Adipocyte (in vitro differentiated cells): ENCODE measurements at regions not wholly inside any gene's neighbourhood (a gene's known extent, or its start where the extent isn't known, plus 50 kb on each side); places are given as distances from the start of the nearest gene placed in this dataset.
A peak's percentile ranks its signal among the peaks of the same experiment; 100 is the strongest.

Experiments
- DNase-seq: peaks from one replicate; pipeline ENCODE4 v3.0.0-alpha.2; 2015; ENCODE audit warnings: low read depth
- H3K27me3 ChIP-seq: replicated peaks from 2 replicates; pipeline ENCODE4 v1.7.0; 2013; ENCODE audit warnings: mild to moderate bottlenecking, low read length, moderate library complexity; ENCODE audit not compliant: control insufficient read depth, insufficient read depth
- H3K36me3 ChIP-seq: 2 replicates; pipeline ENCODE4 v1.7.0; 2013; ENCODE audit warnings: low read length, mild to moderate bottlenecking, moderate library complexity; ENCODE audit not compliant: control insufficient read depth, insufficient read depth, severe bottlenecking
- H3K4me1 ChIP-seq: 2 replicates; pipeline ENCODE4 v1.7.0; 2013; ENCODE audit warnings: mild to moderate bottlenecking, low read length, moderate library complexity; ENCODE audit not compliant: control insufficient read depth, insufficient read depth
- H3K4me3 ChIP-seq: 2 replicates; pipeline ENCODE4 v1.7.0; 2013; ENCODE audit warnings: mild to moderate bottlenecking, low read length, moderate library complexity
- H3K9ac ChIP-seq: 2 replicates; pipeline ENCODE4 v1.7.0; 2013; ENCODE audit warnings: mild to moderate bottlenecking, low read length, moderate library complexity
- H3K9me3 ChIP-seq: 2 replicates; pipeline ENCODE4 v1.7.0; 2013; ENCODE audit warnings: mild to moderate bottlenecking, low read length, moderate library complexity; ENCODE audit not compliant: control insufficient read depth

DNA sequence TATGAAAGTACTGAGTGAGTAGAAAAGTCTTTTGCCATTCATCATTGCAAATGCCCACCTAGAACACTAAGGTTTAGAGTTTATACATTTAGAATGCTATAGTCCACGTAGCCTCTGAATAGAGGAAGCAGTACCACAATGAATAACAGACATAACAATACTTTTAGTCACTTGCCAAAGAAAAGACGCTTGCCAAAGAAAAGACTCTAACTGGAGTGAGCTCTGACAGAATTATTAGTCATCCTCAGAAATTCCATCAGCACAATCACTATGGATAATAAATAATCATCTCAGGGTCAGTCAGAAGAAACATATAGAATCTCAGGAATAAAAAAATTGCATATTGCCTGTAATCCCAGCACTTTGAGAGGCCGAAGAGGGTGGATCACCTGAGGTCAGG lies 168.5 kb upstream of the TARS1 start:
- Histone ChIP-seq H3K9me3 (no peaks in the 10 kb centered on the region), H3K4me3 (peak overlapping the region; percentile 61), H3K4me1 (peaks cover 15% of the 10 kb centered on the region), H3K36me3 (no peaks in the 10 kb centered on the region), H3K27me3 (no peaks in the 10 kb centered on the region), H3K9ac (peak overlapping the region; percentile 19)
- peak; percentile 89 for DNase-seq

DNA sequence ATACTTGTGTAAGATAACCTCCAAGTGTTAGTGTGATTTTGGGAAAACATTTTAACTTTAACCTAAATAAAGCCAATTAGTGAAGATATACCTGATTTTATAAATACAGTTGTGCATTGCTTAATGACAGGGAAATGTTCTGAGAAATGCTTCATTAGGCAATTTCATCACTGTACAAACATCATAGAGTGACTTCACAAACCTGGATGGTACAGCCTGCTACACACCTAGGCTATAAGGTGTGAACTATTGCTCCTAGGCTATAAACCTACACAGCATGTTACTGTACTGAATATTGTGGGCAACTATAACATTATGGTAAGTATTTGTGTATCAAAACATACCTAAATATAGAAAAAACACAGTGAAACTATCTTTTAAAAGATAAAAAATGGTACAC lies 166.8 kb upstream of the TARS1 start:
- Histone ChIP-seq H3K9ac (no peak overlapping the region), H3K4me3 (no peak overlapping the region), H3K9me3 (no peaks in the 10 kb centered on the region), H3K27me3 (no peaks in the 10 kb centered on the region), H3K36me3 (no peaks in the 10 kb centered on the region), H3K4me1 (peaks cover 15% of the 10 kb centered on the region)
- DNase-seq, result no peak

DNA sequence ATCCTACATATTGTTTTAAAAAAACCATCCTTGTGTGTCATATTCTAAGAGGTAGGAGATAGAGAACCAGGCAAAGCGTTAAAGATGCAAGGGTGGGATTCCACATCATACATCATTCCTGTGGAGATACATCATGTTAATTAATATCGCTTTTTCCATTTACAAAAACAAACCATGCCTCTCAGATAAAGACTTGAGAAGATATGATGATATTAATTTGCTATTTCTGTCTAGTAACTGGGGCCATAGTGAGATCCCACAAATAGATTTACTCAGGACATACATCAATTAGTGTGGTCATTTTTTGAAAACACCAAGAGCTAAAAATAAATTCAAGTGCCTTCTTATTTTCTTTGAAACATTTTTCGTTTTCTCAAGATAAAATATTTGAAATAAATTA lies 165.4 kb upstream of the TARS1 start:
- DNase-seq, result no peak
- H3K4me1 ChIP-seq, result peaks cover 15% of the 10 kb centered on the region

DNA sequence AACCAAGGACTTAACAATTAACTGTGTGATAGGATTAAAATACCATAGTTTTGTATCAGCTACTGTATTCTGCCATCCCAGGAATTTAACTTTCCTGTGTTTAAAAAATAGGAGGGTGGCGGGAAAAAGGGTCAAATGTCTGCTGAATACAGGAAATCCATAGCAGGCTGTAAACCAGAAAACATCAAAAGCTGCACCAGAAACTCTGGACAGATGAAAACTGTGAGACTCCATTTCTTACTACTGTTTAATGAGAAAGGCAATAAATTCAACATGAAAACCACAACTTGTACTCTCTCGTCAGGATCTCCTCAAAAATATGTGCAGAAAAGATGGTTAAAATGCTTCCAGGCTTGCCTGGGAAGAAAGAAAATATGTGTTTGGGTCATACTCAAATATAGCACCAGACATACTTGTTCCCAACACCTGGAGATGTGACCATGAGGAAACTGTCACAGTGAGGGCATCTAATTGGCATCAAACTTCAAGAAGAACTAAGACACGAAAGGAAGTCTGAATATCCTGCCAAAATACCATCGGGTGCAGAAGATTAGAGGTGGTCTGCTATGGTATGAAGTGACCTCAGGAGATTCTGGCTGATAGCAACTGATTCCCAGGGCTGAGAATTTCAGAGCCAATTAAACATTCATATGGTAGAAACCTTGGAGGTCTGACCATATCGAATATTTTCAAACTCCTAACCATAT lies 164.7 kb upstream of the TARS1 start:
- no peaks in the 10 kb centered on the region for H3K27me3 ChIP-seq
- H3K9me3 ChIP-seq, result no peaks in the 10 kb centered on the region
- no peak overlapping the region for H3K9ac ChIP-seq
- DNase-seq, result no peak
- H3K36me3 ChIP-seq, result no peaks in the 10 kb centered on the region
- no peak overlapping the region for H3K4me3 ChIP-seq
- peaks cover 15% of the 10 kb centered on the region for H3K4me1 ChIP-seq

More for the DNA sequence above, 165.4 kb upstream of the TARS1 start:
- H3K27me3 ChIP-seq, result no peaks in the 10 kb centered on the region
- no peak overlapping the region for H3K4me3 ChIP-seq
- no peak overlapping the region for H3K9ac ChIP-seq
- no peaks in the 10 kb centered on the region for H3K9me3 ChIP-seq
- no peaks in the 10 kb centered on the region for H3K36me3 ChIP-seq

DNA sequence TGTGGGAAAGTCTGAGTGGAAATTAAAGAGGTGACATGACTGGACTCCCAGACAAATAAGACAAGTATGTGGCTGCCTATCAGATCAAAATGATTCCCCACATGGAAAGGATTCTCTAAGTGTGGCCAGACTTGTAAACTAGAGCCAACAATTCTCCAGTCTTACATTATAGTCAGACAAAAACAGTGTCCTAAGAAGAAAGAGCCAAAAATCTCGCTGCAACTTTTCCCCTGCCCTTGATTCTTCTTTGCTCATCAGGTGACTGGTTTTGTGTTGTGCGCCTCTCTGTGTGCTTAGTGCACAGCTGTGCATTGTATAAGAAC lies 164.2 kb upstream of the TARS1 start:
- no peaks in the 10 kb centered on the region for H3K9me3 ChIP-seq
- H3K36me3 ChIP-seq, result no peaks in the 10 kb centered on the region
- H3K4me1 ChIP-seq, result peaks cover 19% of the 10 kb centered on the region
- no peak overlapping the region for H3K9ac ChIP-seq
- no peaks in the 10 kb centered on the region for H3K27me3 ChIP-seq
- H3K4me3 ChIP-seq, result no peak overlapping the region
- no peak for DNase-seq

DNA sequence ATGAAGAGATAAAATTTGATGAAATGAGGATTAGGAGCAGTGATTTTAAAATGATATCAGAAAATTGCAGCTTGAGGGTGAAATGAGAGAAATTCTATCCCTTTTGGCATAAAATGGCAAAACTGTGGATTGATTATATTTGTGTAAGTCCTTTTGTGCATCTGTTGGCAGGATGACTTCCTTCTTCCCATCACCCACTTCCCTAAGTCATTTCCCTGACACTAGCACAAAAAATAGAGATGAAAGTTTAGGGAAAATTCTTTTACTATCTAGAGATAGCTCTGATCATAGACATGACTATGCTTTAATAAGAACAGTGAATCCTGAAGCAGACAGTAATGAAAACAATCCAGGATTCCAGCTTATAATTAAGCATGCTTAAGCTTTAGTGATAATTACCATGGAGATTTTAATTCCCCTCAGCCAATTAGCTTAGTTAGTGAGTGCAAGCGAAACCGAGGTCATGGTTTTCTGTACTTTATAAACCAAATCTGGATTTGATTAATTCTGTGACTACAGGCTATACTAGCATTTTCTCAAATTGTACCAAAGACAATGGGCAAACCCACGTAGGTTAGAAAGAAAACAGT lies 163.6 kb upstream of the TARS1 start:
- no peak for DNase-seq
- Histone ChIP-seq H3K9me3 (no peaks in the 10 kb centered on the region), H3K27me3 (no peaks in the 10 kb centered on the region), H3K9ac (no peak overlapping the region), H3K4me1 (peaks cover 20% of the 10 kb centered on the region), H3K4me3 (no peak overlapping the region), H3K36me3 (no peaks in the 10 kb centered on the region)

DNA sequence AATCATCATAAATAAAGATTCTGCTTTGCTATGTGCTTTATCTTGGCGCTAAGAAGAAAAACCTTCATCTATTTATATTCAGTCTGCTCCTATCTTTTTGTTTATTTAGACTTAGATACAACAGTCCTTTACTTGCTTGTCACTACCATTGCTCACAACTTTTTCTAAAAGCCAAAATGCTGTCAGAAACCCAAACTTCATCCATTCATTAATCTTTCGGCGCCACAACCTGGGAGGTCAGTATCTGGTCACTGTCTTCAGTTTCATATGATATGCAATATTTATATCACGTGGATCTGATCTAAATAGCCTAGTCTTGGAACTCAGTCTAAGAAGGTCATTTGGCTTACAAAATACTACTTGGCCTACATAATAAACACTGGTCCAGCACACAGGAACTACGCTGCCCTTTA lies 159.3 kb upstream of the TARS1 start:
- no peak for DNase-seq
- Histone ChIP-seq H3K4me3 (no peak overlapping the region), H3K9me3 (no peaks in the 10 kb centered on the region), H3K36me3 (no peaks in the 10 kb centered on the region), H3K27me3 (no peaks in the 10 kb centered on the region), H3K4me1 (peaks cover 18% of the 10 kb centered on the region), H3K9ac (no peak overlapping the region)

DNA sequence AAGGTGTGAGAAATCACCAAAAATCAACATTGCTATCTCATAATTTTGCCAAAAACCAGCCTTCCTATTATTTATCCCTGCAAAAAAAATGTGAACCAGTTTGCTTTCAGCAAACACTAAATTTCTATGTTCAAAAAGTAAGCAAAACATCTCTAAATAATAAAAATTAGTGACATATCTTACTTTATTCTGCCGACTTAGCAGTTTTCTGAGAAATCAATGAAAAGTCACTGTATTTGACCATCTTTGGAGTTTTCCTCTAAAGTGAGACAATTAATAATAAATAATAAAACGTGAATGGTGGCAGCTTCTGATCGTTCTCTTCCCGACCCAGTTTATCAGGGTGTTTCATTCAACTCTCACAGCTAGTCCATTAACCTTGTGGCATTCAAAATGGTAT lies 158.6 kb upstream of the TARS1 start:
- H3K9me3 ChIP-seq, result no peaks in the 10 kb centered on the region
- no peaks in the 10 kb centered on the region for H3K27me3 ChIP-seq
- no peak for DNase-seq
- no peak overlapping the region for H3K4me3 ChIP-seq
- H3K9ac ChIP-seq, result no peak overlapping the region
- H3K4me1 ChIP-seq, result peaks cover 10% of the 10 kb centered on the region
- H3K36me3 ChIP-seq, result no peaks in the 10 kb centered on the region

DNA sequence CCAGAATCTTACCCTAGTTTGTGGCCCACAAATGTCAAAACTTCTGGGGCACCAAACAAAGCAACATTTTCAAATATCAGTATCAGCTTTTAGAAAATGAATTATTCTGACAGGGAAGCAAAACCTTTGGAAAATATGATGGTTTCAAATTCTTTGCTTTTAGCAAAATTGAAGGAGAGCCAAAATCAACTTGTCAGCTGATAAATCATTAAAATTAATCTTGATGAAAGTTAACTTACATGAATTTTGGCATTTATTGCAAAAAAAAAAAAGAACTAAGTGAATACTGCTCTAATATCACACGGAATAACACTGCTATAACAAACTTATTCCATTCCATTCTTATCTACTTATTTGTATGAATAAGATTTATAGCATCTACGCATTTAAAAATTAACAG lies 158.1 kb upstream of the TARS1 start:
- Histone ChIP-seq H3K27me3 (no peaks in the 10 kb centered on the region), H3K9ac (no peak overlapping the region), H3K36me3 (no peaks in the 10 kb centered on the region), H3K9me3 (no peaks in the 10 kb centered on the region), H3K4me3 (no peak overlapping the region), H3K4me1 (peaks cover 9% of the 10 kb centered on the region)
- DNase-seq, result no peak

DNA sequence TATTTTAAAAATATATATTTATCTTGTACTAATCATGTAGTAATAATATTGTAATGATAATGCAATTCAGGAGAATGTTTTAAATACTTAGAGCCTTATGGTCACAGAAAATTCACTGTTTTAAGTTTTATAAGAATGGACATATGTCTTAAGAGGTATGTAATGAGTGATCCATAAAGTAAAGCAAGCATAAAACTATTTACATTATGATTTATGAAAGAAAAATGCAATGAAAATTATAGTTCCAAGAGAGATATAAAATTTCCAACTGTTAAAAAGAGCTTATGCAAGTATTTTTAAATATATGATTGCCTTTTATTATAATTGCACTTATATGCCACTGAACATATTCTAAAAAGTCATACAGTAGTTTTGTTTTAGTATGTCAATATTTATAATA lies 157.5 kb upstream of the TARS1 start:
- Histone ChIP-seq H3K4me1 (peaks cover 9% of the 10 kb centered on the region), H3K27me3 (no peaks in the 10 kb centered on the region)

DNA sequence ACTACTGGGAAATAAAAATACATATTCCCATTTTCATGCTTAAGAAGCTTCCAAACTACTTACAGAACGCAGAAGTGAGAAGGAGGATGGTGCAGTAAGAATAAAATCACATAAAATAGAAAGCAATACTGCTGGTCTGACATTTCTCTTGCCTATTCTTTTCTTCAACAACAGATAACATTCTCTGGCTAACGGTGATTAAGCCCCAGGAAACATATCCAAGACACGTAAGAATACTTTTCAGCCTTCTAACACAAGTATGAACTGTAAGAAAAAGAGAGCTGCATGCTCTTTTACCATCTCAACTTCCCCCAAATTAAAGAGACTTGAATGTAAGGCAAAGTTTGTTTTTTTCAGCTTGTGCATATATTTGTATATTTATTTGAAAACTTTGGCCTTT lies 156.1 kb upstream of the TARS1 start:
- DNase-seq, result no peak
- Histone ChIP-seq H3K27me3 (no peaks in the 10 kb centered on the region), H3K4me3 (no peak overlapping the region), H3K4me1 (peaks cover 9% of the 10 kb centered on the region), H3K36me3 (no peaks in the 10 kb centered on the region), H3K9ac (no peak overlapping the region), H3K9me3 (no peaks in the 10 kb centered on the region)

More for the DNA sequence above, 157.5 kb upstream of the TARS1 start:
- no peak for DNase-seq
- Histone ChIP-seq H3K9ac (no peak overlapping the region), H3K4me3 (no peak overlapping the region), H3K9me3 (no peaks in the 10 kb centered on the region), H3K36me3 (no peaks in the 10 kb centered on the region)

DNA sequence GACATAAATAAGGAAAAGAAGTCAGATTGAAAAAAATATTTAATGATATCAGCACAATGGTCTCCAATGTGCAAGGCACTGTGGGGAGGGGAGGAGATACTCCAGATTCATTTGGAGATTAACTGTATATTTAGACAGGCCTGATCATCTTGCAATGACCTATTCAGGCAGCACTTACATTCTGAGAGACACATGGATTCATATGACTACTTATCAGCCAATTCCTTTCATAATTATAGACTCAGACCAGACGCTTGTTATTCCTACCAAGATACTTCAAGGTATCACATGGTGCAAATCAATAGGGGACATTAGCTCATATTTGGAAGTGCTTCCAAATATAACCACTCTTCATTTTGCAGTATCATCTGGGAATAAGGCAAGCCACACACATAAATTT lies 153.5 kb upstream of the TARS1 start:
- Histone ChIP-seq H3K4me3 (no peak overlapping the region), H3K27me3 (no peaks in the 10 kb centered on the region), H3K4me1 (no peaks in the 10 kb centered on the region), H3K9ac (no peak overlapping the region), H3K36me3 (no peaks in the 10 kb centered on the region), H3K9me3 (no peaks in the 10 kb centered on the region)
- no peak for DNase-seq
